SK-MEL-5 (cell line): ENCODE measurements at regions not wholly inside any gene's neighbourhood (a gene's known extent, or its start where the extent isn't known, plus 50 kb on each side); places are given as distances from the start of the nearest gene placed in this dataset.
"Not testable (repeated sequence)": the region's sequence is repeated elsewhere in the genome, so short reads cannot be mapped to it uniquely, and the experiment has no call there.

ENCODE experiments used
- DNase-seq: peaks from one replicate; pipeline ENCODE4 v3.0.0-alpha.2; 2016; ENCODE audit warnings: low read depth, low spot score
- in situ Hi-C: cut with HindIII; loops from 2 replicates; pipeline ENCODE4 v1.10.0; 2016; ENCODE audit warnings: low sequenced_read_pairs, high pct_unique_total_duplicates, low pct_unique_long_range_greater_than_20kb

DNA sequence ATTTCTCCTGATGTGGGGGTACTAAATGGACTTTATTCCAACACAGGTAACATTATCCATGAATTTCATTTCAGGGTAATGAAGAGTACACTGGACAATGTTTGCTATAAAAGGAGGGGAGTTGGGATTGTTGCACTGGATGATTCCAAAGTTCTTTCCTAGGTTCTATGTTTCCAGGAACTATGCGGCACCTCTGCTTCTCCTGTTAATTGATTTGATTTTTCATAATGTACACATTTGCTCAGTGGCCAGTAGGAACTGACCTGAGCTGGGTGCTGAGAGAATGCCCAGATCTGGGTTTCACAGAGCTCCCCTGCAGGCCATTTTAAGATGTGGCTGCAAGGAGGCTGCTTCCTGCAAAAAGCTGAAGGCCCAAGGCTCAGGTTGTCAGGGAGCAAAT is 171.7 kb downstream of the KLF13 start:
- in situ Hi-C loops: no loop called here

GRCh38 chr15:31498756-31499155 is 172.1 kb downstream of the KLF13 start:
- DNase-seq: no peak
- in situ Hi-C loops: no loop called here

More for the DNA sequence above, 171.7 kb downstream of the KLF13 start:
- DNase-seq: no peak

DNA sequence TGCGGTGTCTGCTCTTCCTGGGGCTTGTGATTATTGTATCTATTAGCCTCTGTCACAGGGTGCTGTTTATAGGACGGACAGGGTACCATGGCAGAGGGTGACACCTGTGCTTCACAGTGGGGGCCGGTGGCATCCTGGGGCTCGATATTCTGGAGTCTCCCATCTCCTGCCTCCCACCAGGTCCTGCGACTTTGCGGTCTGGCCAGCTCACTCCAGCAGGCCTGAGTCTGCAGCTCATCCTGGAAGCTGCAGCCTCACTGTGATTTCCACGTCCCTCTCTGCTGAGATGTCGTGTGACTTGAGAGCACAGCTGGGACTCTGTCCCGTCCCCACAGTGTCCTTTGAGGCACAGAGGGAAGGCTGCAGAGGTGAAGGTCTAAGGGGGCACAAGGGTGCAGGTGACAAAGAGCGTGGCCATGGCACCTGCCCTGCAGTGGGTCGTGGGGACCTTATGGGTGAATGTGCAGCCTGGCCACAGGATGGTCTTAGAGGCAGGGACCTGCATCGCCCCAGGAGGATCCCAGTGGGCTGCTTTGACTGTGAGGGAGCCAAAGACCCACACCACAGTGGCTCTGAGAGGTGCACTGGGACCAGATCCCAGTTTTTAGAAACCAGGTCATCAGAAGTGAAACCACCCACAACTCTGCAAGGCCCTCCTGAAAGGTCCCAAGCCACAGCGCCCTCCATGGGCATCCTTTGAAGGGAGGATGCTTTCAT is 172.8 kb downstream of the KLF13 start:
- in situ Hi-C loops: no loop called here
- no peak for DNase-seq

DNA sequence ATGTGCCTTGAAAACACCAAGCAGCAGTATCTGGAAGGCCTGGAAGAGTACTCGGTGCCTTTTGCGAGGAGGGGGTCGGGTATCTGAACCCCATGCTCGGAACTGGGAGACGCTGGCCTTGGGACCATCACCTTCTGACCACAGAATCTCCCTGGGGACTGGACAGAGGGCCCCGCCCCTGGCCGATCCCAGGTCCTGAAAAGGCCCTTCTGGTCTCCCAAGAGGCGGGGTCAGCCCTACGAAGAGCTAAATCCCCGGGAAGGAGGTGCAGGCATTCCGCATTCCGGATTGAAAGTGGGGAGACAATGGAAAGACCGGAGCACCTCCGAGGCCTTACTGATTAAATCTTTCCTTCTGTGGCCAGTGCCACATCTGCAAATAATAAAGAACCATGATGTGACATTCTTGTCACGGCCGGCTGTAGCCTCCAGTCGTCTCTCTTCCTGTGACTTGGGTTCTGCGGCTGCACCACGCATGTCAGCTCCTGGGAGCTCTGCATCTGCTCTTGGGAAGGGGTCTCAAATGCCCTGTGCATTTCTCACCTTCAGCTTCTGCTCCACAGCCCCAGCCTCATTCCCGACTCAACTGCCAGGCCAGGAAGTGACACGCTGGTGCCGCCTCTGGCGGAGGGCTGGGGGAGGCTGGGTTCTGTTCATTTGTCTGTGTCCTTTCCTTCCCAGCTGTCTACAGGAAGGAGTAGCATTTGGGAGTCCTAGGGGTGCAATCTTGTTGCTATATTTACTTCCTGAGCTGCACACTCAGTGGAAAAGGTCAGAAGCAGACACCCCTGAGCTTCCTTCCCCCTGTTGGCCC is 173.5 kb downstream of the KLF13 start:
- in situ Hi-C loops: no loop called here
- no peak for DNase-seq

DNA sequence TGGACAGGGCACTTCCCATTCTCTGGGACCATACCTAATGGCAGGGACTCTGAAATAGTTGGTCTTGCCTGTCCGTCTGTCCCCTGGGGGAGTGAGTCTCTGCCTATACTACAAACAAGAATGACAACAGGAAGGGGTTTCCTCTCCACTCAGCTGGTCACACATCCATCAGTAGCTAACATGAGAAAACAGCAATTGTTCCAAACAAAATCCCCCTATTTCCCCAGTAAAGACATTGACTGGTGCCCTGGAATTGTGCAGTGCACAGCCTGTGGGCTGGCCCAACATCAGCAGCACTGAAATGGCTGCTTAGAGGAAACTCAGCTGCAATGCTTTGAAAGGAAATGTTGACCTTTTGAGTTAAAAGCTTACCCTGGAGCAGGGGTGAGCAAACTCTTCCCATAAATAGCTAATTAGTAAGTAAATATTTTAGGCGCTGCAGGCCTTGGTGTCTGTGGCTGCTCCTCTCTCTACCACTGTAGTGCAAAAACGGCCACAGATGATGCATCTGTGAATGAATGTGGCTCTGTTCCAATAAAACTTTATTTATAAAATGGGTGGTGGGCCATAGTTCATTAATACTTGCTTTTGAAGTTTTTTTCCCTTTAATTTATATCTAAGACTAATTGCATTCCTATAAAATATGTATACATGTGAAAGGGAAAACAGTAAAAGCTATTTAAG is 174.3 kb downstream of the KLF13 start:
- DNase-seq: no peak
- in situ Hi-C loops: no loop called here

DNA sequence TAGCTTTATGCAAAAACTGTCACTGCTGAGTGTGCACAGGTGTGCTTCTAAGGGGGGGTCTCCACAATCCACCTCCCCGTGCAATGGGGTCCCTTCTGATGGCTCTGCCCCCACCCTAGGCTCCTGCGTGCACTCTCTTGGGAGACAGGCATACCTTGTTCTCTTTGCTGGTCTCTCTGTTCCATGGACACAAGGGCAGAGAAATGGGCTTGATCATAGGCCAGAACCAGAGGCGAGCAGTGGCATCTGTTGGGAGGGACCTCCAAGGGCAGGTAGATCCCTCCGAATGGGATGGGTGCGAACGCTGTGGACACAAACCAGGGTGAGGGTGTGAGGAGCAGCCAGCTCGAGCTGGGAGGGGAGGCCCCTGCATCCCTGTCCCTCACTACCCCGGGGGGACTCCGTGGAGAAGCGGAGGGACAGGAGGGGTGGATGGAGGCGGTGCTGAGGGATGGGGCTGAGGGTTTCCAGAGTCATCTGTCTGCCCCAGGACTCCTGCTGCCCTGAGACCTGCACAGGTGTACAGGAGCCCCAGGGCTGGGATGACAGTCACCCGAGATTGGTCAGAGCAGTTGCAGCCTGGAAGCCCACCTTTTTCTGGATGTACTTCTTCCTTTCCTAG is 175.0 kb downstream of the KLF13 start:
- in situ Hi-C loops: no loop called here
- DNase-seq: no peak

- DNase-seq: no peak
- in situ Hi-C loops: no loop called here
These were observed 176.1 kb downstream of the KLF13 start for GRCh38 chr15:31502541-31503229.

DNA sequence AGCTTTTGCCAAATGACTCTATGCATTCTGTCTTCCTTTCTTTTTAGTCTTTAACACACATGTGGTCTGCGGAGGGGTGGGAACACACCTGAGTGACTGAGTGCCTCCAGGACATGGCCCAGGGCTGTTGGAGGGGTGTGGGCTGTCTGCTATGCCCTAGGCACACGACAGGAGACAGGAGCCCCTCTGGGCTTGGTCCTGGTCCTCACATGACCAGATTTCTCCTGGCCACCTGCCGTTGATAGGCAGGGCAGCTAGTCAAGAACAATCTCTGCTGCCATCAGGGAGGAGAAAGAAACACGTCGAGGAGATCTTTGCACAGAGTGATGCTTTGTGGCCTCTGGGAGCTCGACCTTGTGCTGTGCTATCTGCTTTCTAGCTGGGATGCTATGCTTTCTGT is 176.6 kb downstream of the KLF13 start:
- in situ Hi-C loops: no loop called here
- DNase-seq: no peak

DNA sequence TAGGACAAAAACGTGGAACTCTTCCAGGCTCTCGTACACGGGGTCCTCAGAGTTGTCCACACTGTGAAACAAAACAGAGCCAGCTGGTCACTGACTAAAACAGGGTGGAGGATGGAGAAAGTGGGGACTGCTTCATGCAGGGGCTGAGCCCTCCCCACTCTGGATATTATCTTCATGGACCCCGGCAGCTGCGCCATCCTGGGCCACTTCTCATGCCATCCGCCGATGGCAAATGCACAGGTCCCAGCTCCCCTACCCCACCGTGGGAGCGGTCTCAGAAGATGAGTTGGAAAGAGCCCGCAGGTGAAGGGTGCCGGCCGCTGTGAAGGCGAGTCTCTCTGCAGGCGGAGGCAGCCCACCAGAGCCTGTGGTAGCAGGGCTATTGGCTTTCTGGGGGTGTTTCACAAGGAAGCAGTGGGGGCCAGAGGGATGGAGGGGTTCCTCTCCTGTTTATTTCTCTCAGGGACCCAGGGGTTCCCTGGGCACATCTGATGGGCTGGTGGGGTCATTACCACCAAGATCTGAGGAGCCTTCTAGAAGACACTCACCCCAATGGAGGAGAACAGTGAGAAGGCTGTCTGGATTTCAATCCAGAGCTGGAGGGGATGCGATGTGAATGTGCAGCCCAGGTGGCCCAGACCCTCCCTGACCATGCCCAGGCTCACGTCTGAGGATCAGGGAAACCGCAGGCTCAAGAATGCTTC is 177.3 kb downstream of the KLF13 start:
- in situ Hi-C loops: no loop called here
- no peak for DNase-seq

DNA sequence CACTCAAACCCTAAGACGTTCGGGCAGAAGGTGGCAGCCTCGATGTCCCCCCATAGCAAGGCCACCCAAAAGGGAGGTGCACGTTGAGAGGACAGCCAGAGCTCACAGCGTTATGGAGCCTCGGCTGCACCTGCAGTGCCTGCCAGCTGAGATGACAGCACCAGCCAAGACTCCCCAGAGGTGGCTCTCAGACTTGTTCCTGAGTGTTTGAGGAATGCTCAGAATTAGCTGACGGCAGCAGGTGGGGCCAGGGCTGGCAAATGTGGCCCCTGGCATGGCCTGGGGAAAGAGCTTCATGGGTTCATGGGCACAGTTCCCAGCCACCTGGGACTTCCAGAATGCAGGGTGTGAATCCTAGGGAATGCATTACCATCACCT is 177.8 kb downstream of the KLF13 start:
- in situ Hi-C loops: no loop called here
- DNase-seq: no peak

- DNase-seq, in situ Hi-C loops: not testable (repeated sequence)
These were observed 180.9 kb downstream of the KLF13 start for GRCh38 chr15:31507573-31507972.

- in situ Hi-C loops: no loop called here
- no peak for DNase-seq
These were observed 182.0 kb downstream of the KLF13 start for GRCh38 chr15:31508656-31509055.

GRCh38 chr15:31510057-31510456 is 183.4 kb downstream of the KLF13 start:
- no peak for DNase-seq
- in situ Hi-C loops: no loop called here

- in situ Hi-C loops: no loop called here
- DNase-seq: no peak
These were observed 185.2 kb downstream of the KLF13 start for GRCh38 chr15:31511707-31512310.

GRCh38 chr15:31513178-31513577 is 186.5 kb downstream of the KLF13 start:
- DNase-seq: no peak

GRCh38 chr15:31516440-31516839 is 189.8 kb downstream of the KLF13 start:
- no peak for DNase-seq
- in situ Hi-C loops: no loop called here

More at GRCh38 chr15:31513178-31513577, 186.5 kb downstream of the KLF13 start:
- in situ Hi-C loops: no loop called here

DNA sequence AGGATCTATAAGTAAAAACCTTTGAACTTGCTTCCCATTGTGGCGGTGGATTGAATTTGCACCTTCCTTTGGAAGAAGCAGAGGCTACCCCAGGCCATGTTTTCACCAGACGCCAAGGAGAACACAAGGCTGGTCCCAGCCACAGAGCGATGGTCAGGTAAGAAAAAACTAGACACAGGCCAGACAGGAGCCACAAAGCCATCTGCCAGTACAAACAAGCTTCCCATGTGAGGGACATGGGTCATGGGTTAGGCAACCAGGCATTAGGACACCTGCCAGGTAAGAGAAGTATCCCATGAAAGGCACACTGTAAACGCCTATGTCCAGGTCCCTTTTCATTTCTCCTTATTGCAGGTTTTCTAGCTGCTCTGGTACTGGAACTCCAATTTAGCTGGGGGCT is 190.2 kb downstream of the KLF13 start:
- in situ Hi-C loops: no loop called here
- DNase-seq: no peak
